H1 (cell line): ENCODE measurements at regions not wholly inside any gene's neighbourhood (a gene's known extent, or its start where the extent isn't known, plus 50 kb on each side); places are given as distances from the start of the nearest gene placed in this dataset.

ENCODE experiments used
- CTCF ChIA-PET: fragments of 300-600 bp; sonication (Branson Sonifier 250); formaldehyde crosslinking; loops from one replicate; lab custom pipeline; 2021; ENCODE audit not compliant: partially characterized antibody; lab: Charles Lee
- POLR2A ChIA-PET: fragments of 300-600 bp; sonication (Branson Sonifier 250); formaldehyde crosslinking; loops from one replicate; lab custom pipeline; 2021; ENCODE audit warnings: inconsistent platforms; ENCODE audit not compliant: partially characterized antibody; lab: Charles Lee
- DNase-seq, 2 experiments: peaks; one replicate each; pipeline versions ENCODE4 v3.0.0 to v3.0.0-alpha.2; 2010 to 2022; ENCODE audit warnings: low spot score in 2 of 2, low read depth in 1 of 2, mixed read lengths in 1 of 2
- FAIRE-seq: peaks from 2 replicates; lab custom pipeline; 2011; peaks lifted over from hg19 to GRCh38; lab: Jason Lieb, UNC
- H2AFZ ChIP-seq: 2 replicates; pipeline ENCODE4 v1.8.1; 2012; ENCODE audit warnings: low read length, inconsistent platforms
- H2AK5ac ChIP-seq: 2 replicates; pipeline ENCODE4 v1.6.1; 2013; ENCODE audit warnings: low read depth, low read length
- H2BK120ac ChIP-seq: replicated peaks from 2 replicates; pipeline ENCODE3; 2013; ENCODE audit warnings: low read depth, low read length, inconsistent platforms
- H2BK12ac ChIP-seq: 2 replicates; pipeline ENCODE4 v1.6.1; 2013; ENCODE audit warnings: low read depth, low read length
- H2BK15ac ChIP-seq: 2 replicates; pipeline ENCODE4 v1.6.1; 2013; ENCODE audit warnings: low read length
- H2BK20ac ChIP-seq: 2 replicates; pipeline ENCODE4 v1.6.1; 2013; ENCODE audit warnings: low read length
- H2BK5ac ChIP-seq: 2 replicates; pipeline ENCODE4 v1.6.1; 2013; ENCODE audit warnings: low read depth, low read length
- H3K14ac ChIP-seq: 2 replicates; pipeline ENCODE4 v1.6.1; 2013; ENCODE audit warnings: inconsistent platforms; ENCODE audit not compliant: insufficient read length
- H3K18ac ChIP-seq: 2 replicates; pipeline ENCODE4 v1.6.1; 2013; ENCODE audit warnings: low read length; ENCODE audit errors: extremely low read depth
- H3K23ac ChIP-seq: 2 replicates; pipeline ENCODE4 v1.6.1; 2013; ENCODE audit warnings: inconsistent platforms; ENCODE audit not compliant: insufficient read length
- H3K23me2 ChIP-seq: 2 replicates; pipeline ENCODE4 v1.6.1; 2013; ENCODE audit warnings: low read depth, low read length
- H3K27ac ChIP-seq: 2 replicates; pipeline ENCODE4 v1.6.1; 2011; ENCODE audit warnings: low read depth, low read length, inconsistent platforms
- H3K27me3 ChIP-seq, 4 experiments: replicated peaks in 1 of 4; 1 replicate in 1 of 4; 2 replicates in 3 of 4; pipeline versions ENCODE4 v1.6.1 to v1.8.1; 2011 to 2013; ENCODE audit warnings: low read length in 3 of 4, mild to moderate bottlenecking in 3 of 4, inconsistent platforms in 2 of 4, mixed read lengths in 2 of 4, moderate library complexity in 1 of 4; ENCODE audit not compliant: control insufficient read depth in 3 of 4, insufficient read depth in 3 of 4; ENCODE audit errors: extremely low read depth in 1 of 4
- H3K36me3 ChIP-seq, 4 experiments: 2 replicates each; pipeline versions ENCODE4 v1.6.1 to v1.8.1; 2011 to 2013; ENCODE audit warnings: mild to moderate bottlenecking in 4 of 4, low read length in 3 of 4, moderate library complexity in 2 of 4, control low read depth in 1 of 4, inconsistent platforms in 1 of 4; ENCODE audit not compliant: insufficient read depth in 4 of 4, control insufficient read depth in 2 of 4
- H3K4ac ChIP-seq: replicated peaks from 2 replicates; pipeline ENCODE3; 2013; ENCODE audit warnings: low read length, low read depth, mixed read lengths, inconsistent platforms; ENCODE audit not compliant: insufficient read length
- H3K4me1 ChIP-seq, 4 experiments: replicated peaks in 1 of 4; 1 replicate in 1 of 4; 2 replicates in 3 of 4; pipeline versions ENCODE4 v1.6.1 to v1.8.1; 2011 to 2013; ENCODE audit warnings: low read length in 3 of 4, inconsistent platforms in 2 of 4, mixed read lengths in 1 of 4; ENCODE audit not compliant: insufficient read depth in 4 of 4, control insufficient read depth in 3 of 4
- H3K4me2 ChIP-seq, 2 experiments: 2 replicates each; pipeline versions ENCODE4 v1.6.1 to v1.8.1; 2011 to 2013; ENCODE audit warnings: low read depth in 2 of 2, low read length in 2 of 2, control low read depth in 1 of 2, inconsistent platforms in 1 of 2, mild to moderate bottlenecking in 1 of 2; ENCODE audit not compliant: insufficient read depth in 1 of 2
- H3K4me3 ChIP-seq, 4 experiments: fragments of 200-600, 300-600 bp in 1 of 4; sonication (generic), shearing (Covaris generic), sonication (Bioruptor Twin) in 1 of 4; 2 replicates each; pipeline versions ENCODE4 v1.5.1 to v1.8.1; 2011 to 2016; ENCODE audit warnings: low read length in 4 of 4, low read depth in 3 of 4, control low read depth in 2 of 4, inconsistent platforms in 2 of 4, mild to moderate bottlenecking in 2 of 4, mixed read lengths in 1 of 4, moderate library complexity in 1 of 4; ENCODE audit not compliant: insufficient read depth in 2 of 4; ENCODE audit errors: extremely low read depth in 1 of 4
- H3K56ac ChIP-seq: replicated peaks from 2 replicates; pipeline ENCODE3; 2013; ENCODE audit warnings: low read depth, mild to moderate bottlenecking, mixed read lengths, low read length, inconsistent platforms; ENCODE audit not compliant: insufficient read length
- H3K79me1 ChIP-seq: 2 replicates; pipeline ENCODE4 v1.6.1; 2013; ENCODE audit warnings: low read depth, low read length, control low read depth
- H3K79me2 ChIP-seq, 2 experiments: 2 replicates each; pipeline versions ENCODE4 v1.6.1 to v1.8.1; 2012 to 2013; ENCODE audit warnings: low read length in 2 of 2, mild to moderate bottlenecking in 2 of 2, inconsistent platforms in 1 of 2; ENCODE audit not compliant: insufficient read depth in 2 of 2, control insufficient read depth in 1 of 2
- H3K9ac ChIP-seq, 4 experiments: replicated peaks in 1 of 4; 1 replicate in 1 of 4; 2 replicates in 3 of 4; pipeline versions ENCODE4 v1.6.1 to v1.8.1; 2011 to 2013; ENCODE audit warnings: low read depth in 3 of 4, low read length in 3 of 4, control low read depth in 2 of 4, mild to moderate bottlenecking in 2 of 4, moderate library complexity in 2 of 4, inconsistent platforms in 1 of 4; ENCODE audit errors: extremely low read depth in 1 of 4
- H3K9me3 ChIP-seq, 2 experiments: 2 replicates each; pipeline versions ENCODE4 v1.6.1 to v1.8.1; 2012 to 2013; ENCODE audit warnings: mild to moderate bottlenecking in 2 of 2, moderate library complexity in 2 of 2, control low read depth in 1 of 2, inconsistent platforms in 1 of 2, low read depth in 1 of 2, low read length in 1 of 2, mixed read lengths in 1 of 2; ENCODE audit not compliant: insufficient read depth in 2 of 2
- H4K20me1 ChIP-seq, 2 experiments: replicated peaks in 1 of 2; 2 replicates each; pipeline versions ENCODE3 to v1.8.1; 2011 to 2013; ENCODE audit warnings: inconsistent platforms in 2 of 2, low read length in 2 of 2, mild to moderate bottlenecking in 1 of 2; ENCODE audit not compliant: insufficient read depth in 2 of 2, control insufficient read depth in 1 of 2
- H4K5ac ChIP-seq: 2 replicates; pipeline ENCODE4 v1.6.1; 2013; ENCODE audit warnings: low read length, low read depth, mixed read lengths, inconsistent platforms; ENCODE audit not compliant: insufficient read length
- H4K8ac ChIP-seq: 2 replicates; pipeline ENCODE4 v1.8.0; 2013; ENCODE audit warnings: mild to moderate bottlenecking, moderate library complexity, low read length, inconsistent platforms; ENCODE audit not compliant: insufficient read depth; ENCODE audit errors: extremely low read depth
- H4K91ac ChIP-seq: replicated peaks from 2 replicates; pipeline ENCODE3; 2013; ENCODE audit warnings: low read length, mixed read lengths, inconsistent platforms; ENCODE audit not compliant: insufficient read length
- GABPA ChIP-seq: IDR thresholded peaks from 2 replicates; pipeline ENCODE4 v1.6.1; 2011; ENCODE audit warnings: mild to moderate bottlenecking, low read length, moderate library complexity, borderline replicate concordance; ENCODE audit not compliant: insufficient read depth
- JUN ChIP-seq: IDR thresholded peaks from 2 replicates; pipeline ENCODE4 v1.6.1; 2011; ENCODE audit warnings: low read depth, mild to moderate bottlenecking, improper control_type of control experiment, low read length
- JUND ChIP-seq: IDR thresholded peaks from 2 replicates; pipeline ENCODE4 v1.6.1; 2011; ENCODE audit warnings: mild to moderate bottlenecking, improper control_type of control experiment, low read length
- RXRA ChIP-seq: IDR thresholded peaks from 2 replicates; pipeline ENCODE4 v1.6.1; 2011; ENCODE audit warnings: low read depth, mild to moderate bottlenecking, low read length, moderate library complexity; ENCODE audit not compliant: insufficient read depth
- WGBS, 2 experiments: shearing (Covaris generic) in 1 of 2; methylation state at CpG; one replicate each; pipeline versions ENCODE4 v1.1.6 to v1.1.7; 2013 to 2015; ENCODE audit warnings: low lambda C conversion rate in 2 of 2, mixed read lengths in 2 of 2, inconsistent platforms in 1 of 2, low coverage in 1 of 2, missing lambda C conversion rate in 1 of 2; ENCODE audit not compliant: insufficient replicate concordance in 2 of 2, insufficient coverage in 1 of 2, insufficient read length in 1 of 2; ENCODE audit errors: extremely low coverage in 1 of 2, missing lambda C conversion rate in 1 of 2; 5-methylcytosine and 5-hydroxymethylcytosine counted together

GRCh38 chr14:101133068-101133467 is 229.5 kb upstream of the RTL1 start:
- H3K27me3 ChIP-seq, result no peaks in the 10 kb centered on the region
- H3K36me3 ChIP-seq, result no peaks in the 10 kb centered on the region
- no peaks in the 10 kb centered on the region for H4K20me1 ChIP-seq
- no peak overlapping the region for H2AFZ ChIP-seq
- no peak overlapping the region for H4K91ac ChIP-seq
- no peak overlapping the region for H2AK5ac ChIP-seq
- no peak overlapping the region for H4K5ac ChIP-seq
- FAIRE-seq, result no peak
- H2BK20ac ChIP-seq, result no peak overlapping the region
- no peaks in the 10 kb centered on the region for H3K9me3 ChIP-seq
- CTCF ChIA-PET, result no interaction called here
- no peak overlapping the region for H2BK5ac ChIP-seq
- no peak overlapping the region for H3K4me2 ChIP-seq
- no peak overlapping the region for H4K8ac ChIP-seq
- TF ChIP-seq RXRA (no peak), GABPA (no peak), JUND (no peak), JUN (no peak)
- TF ChIP-seq, all 59 proteins: peak for 0
- no peak overlapping the region for H3K23ac ChIP-seq
- no peak overlapping the region for H3K4me3 ChIP-seq
- H3K23me2 ChIP-seq, result no peaks in the 10 kb centered on the region
- WGBS, 2 experiments, result 95% methylated on average over 8 of the region's 8 CpGs; no CpG with 5 or more reads in 1 of the 2 experiments
- no peak overlapping the region for H3K56ac ChIP-seq
- POLR2A ChIA-PET, result no interaction called here
- no peaks in the 10 kb centered on the region; a peak in 1 of 7 replicates for H3K4me1 ChIP-seq
- H3K79me2 ChIP-seq, result no peaks in the 10 kb centered on the region
- H3K79me1 ChIP-seq, result no peaks in the 10 kb centered on the region
- no peak overlapping the region for H3K9ac ChIP-seq
- no peak overlapping the region for H3K18ac ChIP-seq
- no peak overlapping the region for H2BK12ac ChIP-seq
- no peak overlapping the region for H3K4ac ChIP-seq
- no peak overlapping the region for H3K27ac ChIP-seq
- no peak overlapping the region for H2BK120ac ChIP-seq
- no peak overlapping the region for H3K14ac ChIP-seq
- H2BK15ac ChIP-seq, result no peak overlapping the region
- no peak for DNase-seq
